ENCODE measurements at regions not wholly inside any gene's neighbourhood (a gene's known extent, or its start where the extent isn't known, plus 50 kb on each side); places are given as distances from the start of the nearest gene placed in this dataset.

GRCh38 chr16:85381738-85382592 is 231.2 kb upstream of the GSE1 start:
- Histone ChIP-seq H3K4me3 (ENCODE audit: low read length) (no peak overlapping the region), H3K36me3 (ENCODE audit: control insufficient read depth, insufficient read depth, low read length, severe bottlenecking) (no peaks in the 10 kb centered on the region), H3K4me1 (ENCODE audit: control insufficient read depth, insufficient read depth, low read length) (peaks cover 80% of the 10 kb centered on the region), H3K9me3 (ENCODE audit: control insufficient read depth, low read length) (no peaks in the 10 kb centered on the region), H3K9ac (ENCODE audit: low read length) (peak overlapping the region; percentile 44), H3K27me3 (replicated peaks; ENCODE audit: control insufficient read depth, insufficient read depth, low read length) (no peaks in the 10 kb centered on the region)
- DNase-seq (ENCODE audit: low read depth) = peak; percentile 27

- no peaks in the 10 kb centered on the region for H3K27me3 ChIP-seq (replicated peaks; ENCODE audit: control insufficient read depth, insufficient read depth, low read length)
- no peak overlapping the region for H3K4me3 ChIP-seq (ENCODE audit: low read length)
- no peaks in the 10 kb centered on the region for H3K9me3 ChIP-seq (ENCODE audit: control insufficient read depth, low read length)
- H3K9ac ChIP-seq (ENCODE audit: low read length) = no peak overlapping the region
- H3K36me3 ChIP-seq (ENCODE audit: control insufficient read depth, insufficient read depth, low read length, severe bottlenecking) = no peaks in the 10 kb centered on the region
- H3K4me1 ChIP-seq (ENCODE audit: control insufficient read depth, insufficient read depth, low read length) = peaks cover 73% of the 10 kb centered on the region
- DNase-seq (ENCODE audit: low read depth) = no peak
Observed at GRCh38 chr16:85382717-85383118, 230.4 kb upstream of the GSE1 start.

GRCh38 chr16:85383836-85384832 is 229.0 kb upstream of the GSE1 start:
- Histone ChIP-seq H3K4me1 (ENCODE audit: control insufficient read depth, insufficient read depth, low read length) (peaks cover 61% of the 10 kb centered on the region), H3K27me3 (replicated peaks; ENCODE audit: control insufficient read depth, insufficient read depth, low read length) (no peaks in the 10 kb centered on the region), H3K36me3 (ENCODE audit: control insufficient read depth, insufficient read depth, low read length, severe bottlenecking) (no peaks in the 10 kb centered on the region), H3K9me3 (ENCODE audit: control insufficient read depth, low read length) (no peaks in the 10 kb centered on the region), H3K4me3 (ENCODE audit: low read length) (no peak overlapping the region), H3K9ac (ENCODE audit: low read length) (peak overlapping the region; percentile 49)
- no peak for DNase-seq (ENCODE audit: low read depth)

DNA sequence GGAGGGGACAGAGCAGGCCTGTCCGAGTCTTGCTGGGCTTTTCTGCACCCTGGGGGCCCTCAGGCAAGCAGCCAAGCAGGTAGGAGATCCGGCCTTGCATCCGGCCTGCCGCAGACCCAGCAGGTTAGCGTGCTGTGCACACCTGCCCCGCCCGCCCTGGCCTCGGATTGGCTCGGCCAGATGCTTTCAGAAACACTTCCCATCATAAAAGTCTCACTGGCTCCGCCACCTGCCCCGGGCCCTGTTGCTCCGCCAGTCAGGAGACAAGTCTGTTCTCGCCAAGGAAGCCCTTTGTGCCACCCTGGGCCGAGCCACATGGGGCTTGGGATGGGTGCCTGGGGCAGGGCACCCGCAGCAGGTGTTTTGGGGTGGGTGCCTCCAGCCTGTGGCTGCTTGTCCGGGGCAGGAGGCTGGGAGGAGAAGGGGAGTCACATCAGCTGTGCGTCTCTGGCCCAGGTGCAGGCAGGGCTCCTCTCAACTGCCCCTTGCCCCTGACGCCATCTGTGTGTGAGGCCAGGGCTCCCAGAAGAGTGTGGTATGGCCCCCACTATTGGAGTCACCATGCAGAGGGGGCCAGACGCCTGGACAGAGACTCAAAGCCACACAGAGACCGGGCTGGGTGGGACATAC is 228.2 kb upstream of the GSE1 start:
- no peaks in the 10 kb centered on the region for H3K9me3 ChIP-seq (ENCODE audit: control insufficient read depth, low read length)
- no peaks in the 10 kb centered on the region for H3K27me3 ChIP-seq (replicated peaks; ENCODE audit: control insufficient read depth, insufficient read depth, low read length)
- peaks cover 55% of the 10 kb centered on the region for H3K4me1 ChIP-seq (ENCODE audit: control insufficient read depth, insufficient read depth, low read length)
- H3K9ac ChIP-seq (ENCODE audit: low read length) = peak overlapping the region; percentile 49
- no peaks in the 10 kb centered on the region for H3K36me3 ChIP-seq (ENCODE audit: control insufficient read depth, insufficient read depth, low read length, severe bottlenecking)
- no peak overlapping the region for H3K4me3 ChIP-seq (ENCODE audit: low read length)
- no peak for DNase-seq (ENCODE audit: low read depth)

- no peak for DNase-seq (ENCODE audit: low read depth)
- H3K9me3 ChIP-seq (ENCODE audit: control insufficient read depth, low read length) = no peaks in the 10 kb centered on the region
- no peaks in the 10 kb centered on the region for H3K27me3 ChIP-seq (replicated peaks; ENCODE audit: control insufficient read depth, insufficient read depth, low read length)
- no peaks in the 10 kb centered on the region for H3K36me3 ChIP-seq (ENCODE audit: control insufficient read depth, insufficient read depth, low read length, severe bottlenecking)
- peaks cover 57% of the 10 kb centered on the region for H3K4me1 ChIP-seq (ENCODE audit: control insufficient read depth, insufficient read depth, low read length)
- no peak overlapping the region for H3K4me3 ChIP-seq (ENCODE audit: low read length)
- no peak overlapping the region for H3K9ac ChIP-seq (ENCODE audit: low read length)
Observed at GRCh38 chr16:85385463-85386331, 227.4 kb upstream of the GSE1 start.

- DNase-seq (ENCODE audit: low read depth) = no peak
- peaks cover 56% of the 10 kb centered on the region for H3K4me1 ChIP-seq (ENCODE audit: control insufficient read depth, insufficient read depth, low read length)
Observed at GRCh38 chr16:85386467-85387170, 226.5 kb upstream of the GSE1 start.

GRCh38 chr16:85387171-85387507 is 226.0 kb upstream of the GSE1 start:
- Histone ChIP-seq H3K9me3 (ENCODE audit: control insufficient read depth, low read length) (no peaks in the 10 kb centered on the region), H3K4me3 (ENCODE audit: low read length) (no peak overlapping the region), H3K4me1 (ENCODE audit: control insufficient read depth, insufficient read depth, low read length) (peaks cover 52% of the 10 kb centered on the region), H3K36me3 (ENCODE audit: control insufficient read depth, insufficient read depth, low read length, severe bottlenecking) (no peaks in the 10 kb centered on the region), H3K9ac (ENCODE audit: low read length) (no peak overlapping the region), H3K27me3 (replicated peaks; ENCODE audit: control insufficient read depth, insufficient read depth, low read length) (no peaks in the 10 kb centered on the region)
- DNase-seq (ENCODE audit: low read depth) = no peak

More at GRCh38 chr16:85386467-85387170, 226.5 kb upstream of the GSE1 start:
- no peaks in the 10 kb centered on the region for H3K27me3 ChIP-seq (replicated peaks; ENCODE audit: control insufficient read depth, insufficient read depth, low read length)
- no peak overlapping the region for H3K9ac ChIP-seq (ENCODE audit: low read length)
- H3K9me3 ChIP-seq (ENCODE audit: control insufficient read depth, low read length) = no peaks in the 10 kb centered on the region
- no peak overlapping the region for H3K4me3 ChIP-seq (ENCODE audit: low read length)
- no peaks in the 10 kb centered on the region for H3K36me3 ChIP-seq (ENCODE audit: control insufficient read depth, insufficient read depth, low read length, severe bottlenecking)

DNA sequence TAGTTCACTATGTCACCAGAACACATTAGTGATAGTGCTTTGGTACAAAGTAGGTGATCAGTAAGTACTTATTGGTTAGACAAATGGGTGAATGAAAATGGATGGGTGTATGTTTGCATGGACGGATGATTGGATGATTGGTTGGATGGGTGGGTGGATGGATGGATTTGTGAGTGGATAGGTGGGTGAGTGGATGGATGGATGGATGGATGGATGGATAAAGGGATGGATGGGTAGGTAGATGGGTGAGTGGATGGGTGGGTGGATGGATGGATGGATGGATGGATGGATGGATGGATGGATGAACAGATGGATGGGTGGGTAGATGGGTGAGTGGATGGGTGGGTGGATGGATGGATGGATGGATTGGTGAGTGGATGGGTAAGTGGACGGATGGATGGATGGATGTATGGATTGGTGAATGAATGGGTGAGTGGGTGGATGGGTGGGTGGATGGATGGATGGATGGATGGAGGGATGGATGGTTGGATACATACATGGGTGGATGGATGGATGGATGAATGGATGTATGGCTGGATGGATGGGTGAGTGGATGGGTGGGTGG is 225.3 kb upstream of the GSE1 start:
- Histone ChIP-seq H3K9me3 (ENCODE audit: control insufficient read depth, low read length) (no peaks in the 10 kb centered on the region), H3K36me3 (ENCODE audit: control insufficient read depth, insufficient read depth, low read length, severe bottlenecking) (no peaks in the 10 kb centered on the region), H3K4me3 (ENCODE audit: low read length) (no peak overlapping the region), H3K27me3 (replicated peaks; ENCODE audit: control insufficient read depth, insufficient read depth, low read length) (no peaks in the 10 kb centered on the region), H3K9ac (ENCODE audit: low read length) (no peak overlapping the region), H3K4me1 (ENCODE audit: control insufficient read depth, insufficient read depth, low read length) (peaks cover 46% of the 10 kb centered on the region)
- DNase-seq (ENCODE audit: low read depth) = no peak

GRCh38 chr16:85389679-85390470 is 223.2 kb upstream of the GSE1 start:
- no peaks in the 10 kb centered on the region for H3K36me3 ChIP-seq (ENCODE audit: control insufficient read depth, insufficient read depth, low read length, severe bottlenecking)
- DNase-seq (ENCODE audit: low read depth) = no peak
- peaks cover 35% of the 10 kb centered on the region for H3K4me1 ChIP-seq (ENCODE audit: control insufficient read depth, insufficient read depth, low read length)
- peak overlapping the region; percentile 71 for H3K9ac ChIP-seq (ENCODE audit: low read length)
- no peaks in the 10 kb centered on the region for H3K9me3 ChIP-seq (ENCODE audit: control insufficient read depth, low read length)
- H3K4me3 ChIP-seq (ENCODE audit: low read length) = no peak overlapping the region
- H3K27me3 ChIP-seq (replicated peaks; ENCODE audit: control insufficient read depth, insufficient read depth, low read length) = no peaks in the 10 kb centered on the region

Data from adipocyte (in vitro differentiated cells).